Heart right ventricle (tissue), 16 donors: ENCODE measurements at regions not wholly inside any gene's neighbourhood (a gene's known extent, or its start where the extent isn't known, plus 50 kb on each side); places are given as distances from the start of the nearest gene placed in this dataset.

ENCODE experiments used
- ATAC-seq, 8 donors: fragments of 200-7000 bp; cut with Tn5 transposase; one replicate each; pipeline ENCODE4 v1.9.1; 2020; ENCODE audit warnings: mild to moderate bottlenecking in 8 of 8, moderate library complexity in 8 of 8, moderate number of reproducible peaks in 1 of 8
- DNase-seq, 2 donors: peaks; one replicate each; pipeline ENCODE4 v3.0.0-alpha.2; 2020
- H3K27ac ChIP-seq, 10 donors: fragments of 200-600 bp; sonication (generic) in 2 of 10; one replicate each; pipeline versions ENCODE4 v1.5.0 to v1.8.0; 2020 to 2022; ENCODE audit warnings: mild to moderate bottlenecking in 3 of 10
- H3K27me3 ChIP-seq, 7 donors: fragments of 200-600 bp; one replicate each; pipeline ENCODE4 v1.8.0; 2021 to 2022; ENCODE audit warnings: mild to moderate bottlenecking in 2 of 7
- H3K36me3 ChIP-seq, 9 donors: fragments of 200-600 bp; sonication (generic) in 1 of 9; one replicate each; pipeline versions ENCODE4 v1.5.0 to v1.8.0; 2020 to 2022; ENCODE audit warnings: mild to moderate bottlenecking in 2 of 9
- H3K4me1 ChIP-seq, 9 donors: fragments of 200-600 bp; sonication (generic) in 1 of 9; one replicate each; pipeline versions ENCODE4 v1.5.0 to v1.8.0; 2020 to 2022; ENCODE audit warnings: mild to moderate bottlenecking in 4 of 9
- H3K4me3 ChIP-seq, 10 donors: fragments of 200-600 bp; sonication (generic) in 2 of 10; one replicate each; pipeline versions ENCODE4 v1.5.0 to v1.8.0; 2020 to 2022; ENCODE audit warnings: mild to moderate bottlenecking in 7 of 10, moderate library complexity in 2 of 10
- H3K9me3 ChIP-seq, 11 donors: fragments of 200-600 bp in 10 of 11; sonication (generic) in 2 of 11; one replicate each; pipeline versions ENCODE4 v1.5.0 to v1.8.0; 2013 to 2022; ENCODE audit warnings: mild to moderate bottlenecking in 2 of 11, control low read depth in 1 of 11, moderate library complexity in 1 of 11
- CTCF ChIP-seq, 9 donors: fragments of 200-600 bp; sonication (generic) in 2 of 9; IDR thresholded peaks; one replicate each; pipeline versions ENCODE4 v1.5.0 to v1.8.0; 2021 to 2022; ENCODE audit warnings: antibody characterized with exemption in 9 of 9, mild to moderate bottlenecking in 5 of 9, moderate library complexity in 1 of 9
- WGBS, 2 donors: extraction: QIAGEN DNeasy Blood & Tissue Kit; methylation state at CpG; one replicate each; pipeline ENCODE4 v1.1.7; 2013; ENCODE audit warnings: inconsistent platforms in 1 of 2; 5-methylcytosine and 5-hydroxymethylcytosine counted together
- intact Hi-C, 10 donors: fragments of 100-400 bp; cut with DNase I; formaldehyde crosslinking; loops; one replicate each; pipeline versions ENCODE4 v1.11.1 to v1.14.2; 2022
- donor health status: Arrhythmogenic right ventricular cardiomyopathy.
- donor health status: ischemic (EF 13 %, LVEDD 7.1; RV severe dilation, severe dysfunction).
- donor health status: healthy with polysubstance abuse.
- donor health status: DM: no; HTN: yes; CAD: no.
- donor health status: DM: no; HTN: no; CAD: no.
- donor health status: ischemic (EF 25% LVEDD 6.9; RV normal size, moderate dysfunction).
- donor health status: ischemic (EF 25% LVEDD 5.7; RV mildly dilated, moderate dysfunction).
- donor health status: healthy.
- donor health status: DM: yes; HTN: yes; CAD: no.
- donor health status: Ischemic cardiomyopathy.
- donor health status: ischemic (EF 35%, LVEDD 5.7; RV mildly dilated, moderate dysfunction).
- donor health status: nonischemic (EF 11% LVEDD 7.7; RV severe dilation, severe dysfunction).
- donor health status: DM: yes; HTN: yes; CAD: no.
- donor health status: PGD.
- donor health status: ischemic (EF 29% LVEDD 5.4; RV normal size, mild dysfunction).
- donor health status: nonischemic (EF 23%, LVEDD 6.1; RV moderate dilation, normal function).

DNA sequence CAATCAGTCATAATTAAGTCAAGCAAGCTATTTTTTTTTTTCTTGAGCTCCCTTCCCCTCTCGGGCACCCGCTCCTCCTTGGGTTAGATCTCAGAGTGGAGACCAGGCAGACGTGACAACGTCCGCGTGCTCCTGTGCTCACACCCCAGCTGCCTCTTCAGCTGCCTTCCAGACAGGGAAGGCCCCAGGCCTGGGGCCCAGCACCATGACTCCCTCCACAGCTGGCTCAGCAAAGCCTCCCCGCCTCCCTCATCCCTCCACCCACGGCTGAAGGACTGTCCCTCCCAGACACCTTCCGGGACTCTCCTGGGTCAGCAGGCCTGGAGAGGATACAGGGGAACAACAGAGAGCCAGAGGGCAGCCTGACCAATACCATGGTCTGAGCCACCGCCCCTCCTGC lies 87.9 kb upstream of the LINGO1 start:
- DNase-seq (no peak), ATAC-seq (no peak)
- WGBS, 2 donors: 62 to 64% methylated on average over 10 of the region's 10 CpGs
- TF ChIP-seq CTCF (IDR thresholded peaks at IDR 0.05): no peak
- Histone ChIP-seq H3K4me3 (no peak overlapping the region), H3K36me3 (no peaks in the 10 kb centered on the region), H3K27me3 (peaks cover 0 to 29% (median 4%) of the 10 kb centered on the region in 7 donors), H3K27ac (no peak overlapping the region), H3K9me3 (no peaks in the 10 kb centered on the region), H3K4me1 (peaks cover 0 to 5% (median 0%) of the 10 kb centered on the region in 9 donors)
- intact Hi-C loops: no loop called here

GRCh38 chr15:77720173-77720572 lies 87.5 kb upstream of the LINGO1 start:
- H3K27ac ChIP-seq: no peak overlapping the region
- no peaks in the 10 kb centered on the region for H3K9me3 ChIP-seq
- H3K36me3 ChIP-seq: no peaks in the 10 kb centered on the region
- H3K27me3 ChIP-seq: peaks cover 0 to 27% (median 7%) of the 10 kb centered on the region in 7 donors
- H3K4me1 ChIP-seq: peaks cover 0 to 5% (median 0%) of the 10 kb centered on the region in 9 donors
- no peak overlapping the region for H3K4me3 ChIP-seq
- ATAC-seq (no peak), DNase-seq (no peak)
- intact Hi-C loops: no loop called here
- WGBS, 2 donors: 80 to 89% methylated on average over 15 of the region's 15 CpGs
- TF ChIP-seq CTCF (IDR thresholded peaks at IDR 0.05): no peak

- Histone ChIP-seq H3K4me3 (no peak overlapping the region), H3K36me3 (no peaks in the 10 kb centered on the region), H3K9me3 (no peaks in the 10 kb centered on the region), H3K4me1 (peaks cover 0 to 5% (median 0%) of the 10 kb centered on the region in 9 donors), H3K27me3 (peaks cover 0 to 28% (median 12%) of the 10 kb centered on the region in 7 donors), H3K27ac (no peak overlapping the region)
- DNase-seq (no peak), ATAC-seq (no peak)
- TF ChIP-seq CTCF (IDR thresholded peaks at IDR 0.05): no peak
- intact Hi-C loops: no loop called here
- WGBS, 2 donors: 74 to 77% methylated on average over 11 of the region's 11 CpGs
Measured at GRCh38 chr15:77719450-77719849, 86.7 kb upstream of the LINGO1 start.

DNA sequence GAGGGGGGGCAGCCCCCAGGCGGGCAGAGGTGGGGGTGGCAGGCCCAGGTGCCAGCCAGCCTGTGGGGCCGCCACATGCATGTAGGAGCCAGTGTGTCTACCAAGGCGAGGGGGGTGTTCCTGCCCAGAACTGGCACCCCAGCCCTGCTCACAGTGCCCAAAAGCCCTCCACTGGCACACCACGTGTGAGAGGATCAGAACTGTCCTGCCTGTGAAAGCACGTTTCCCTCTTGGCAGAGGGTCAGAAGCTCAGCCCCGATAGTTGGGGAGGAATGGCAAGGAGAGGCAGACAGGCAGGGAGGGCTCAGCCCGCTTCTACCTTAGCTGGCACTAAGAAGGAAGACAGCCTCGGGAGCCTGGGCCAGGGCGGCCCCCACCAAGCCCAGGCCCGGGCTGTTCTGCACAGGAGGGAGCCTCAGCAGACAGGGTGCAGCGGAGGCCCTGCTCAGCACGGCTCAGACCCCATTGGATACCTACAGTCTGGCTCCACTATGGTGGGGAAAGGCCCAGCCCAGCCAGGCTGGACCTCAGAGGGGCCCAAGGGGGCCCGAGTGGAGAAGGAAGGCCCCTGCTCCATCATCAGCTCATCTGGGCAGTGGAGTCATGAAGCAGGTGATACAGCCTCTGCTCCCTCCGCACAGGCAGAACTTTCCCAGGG lies 84.8 kb upstream of the LINGO1 start:
- Histone ChIP-seq H3K36me3 (no peaks in the 10 kb centered on the region), H3K4me1 (no peaks in the 10 kb centered on the region), H3K4me3 (no peak overlapping the region), H3K27me3 (peaks cover 0 to 37% (median 17%) of the 10 kb centered on the region in 7 donors), H3K27ac (no peak overlapping the region), H3K9me3 (no peaks in the 10 kb centered on the region)
- WGBS, 2 donors: 69 to 73% methylated on average over 14 of the region's 14 CpGs
- DNase-seq: no peak
- no peak for ATAC-seq
- intact Hi-C loops: no loop called here
- TF ChIP-seq CTCF (IDR thresholded peaks at IDR 0.05): no peak
